OCI-M1 (cell line): ENCODE measurements at regions not wholly inside any gene's neighbourhood (a gene's known extent, or its start where the extent isn't known, plus 50 kb on each side); places are given as distances from the start of the nearest gene placed in this dataset.

Source experiments
- DNase-seq: peaks from one replicate; lab custom pipeline; 2025; lab: John Stamatoyannopoulos, UW

GRCh38 chr22:47374901-47375575 is 612.6 kb downstream of the TBC1D22A start:
- DNase-seq = no peak

GRCh38 chr22:47374273-47374771 is 611.9 kb downstream of the TBC1D22A start:
- DNase-seq = no peak

GRCh38 chr22:47373648-47374272 is 611.3 kb downstream of the TBC1D22A start:
- DNase-seq = no peak

GRCh38 chr22:47372596-47373385 is 610.3 kb downstream of the TBC1D22A start:
- DNase-seq = no peak

GRCh38 chr22:47372111-47372581 is 609.7 kb downstream of the TBC1D22A start:
- no peak for DNase-seq

- no peak for DNase-seq
Observed at GRCh38 chr22:47371263-47372090, 609.0 kb downstream of the TBC1D22A start.

- no peak for DNase-seq
Observed at GRCh38 chr22:47370448-47371262, 608.2 kb downstream of the TBC1D22A start.

- no peak for DNase-seq
Observed at GRCh38 chr22:47369431-47370015, 607.1 kb downstream of the TBC1D22A start.

- DNase-seq = no peak
Observed at GRCh38 chr22:47369020-47369419, 606.6 kb downstream of the TBC1D22A start.

- no peak for DNase-seq
Observed at GRCh38 chr22:47367993-47368945, 605.8 kb downstream of the TBC1D22A start.

- no peak for DNase-seq
Observed at GRCh38 chr22:47367107-47367690, 604.7 kb downstream of the TBC1D22A start.

- DNase-seq = no peak
Observed at GRCh38 chr22:47366026-47366767, 603.7 kb downstream of the TBC1D22A start.

- no peak for DNase-seq
Observed at GRCh38 chr22:47361247-47361646, 598.8 kb downstream of the TBC1D22A start.

GRCh38 chr22:47357493-47357892 is 595.0 kb downstream of the TBC1D22A start:
- DNase-seq = no peak

GRCh38 chr22:47357086-47357485 is 594.6 kb downstream of the TBC1D22A start:
- no peak for DNase-seq

- no peak for DNase-seq
Observed at GRCh38 chr22:47356511-47357011, 594.1 kb downstream of the TBC1D22A start.

- DNase-seq = no peak
Observed at GRCh38 chr22:47355776-47356510, 593.5 kb downstream of the TBC1D22A start.
